ENCODE measurements at regions not wholly inside any gene's neighbourhood (a gene's known extent, or its start where the extent isn't known, plus 50 kb on each side); places are given as distances from the start of the nearest gene placed in this dataset.

- TF ChIP-seq CTCF (IDR thresholded peaks at IDR 0.05; ENCODE audit: insufficient read depth, low read depth, low read length) (no peak), EZH2 (IDR thresholded peaks at IDR 0.05; ENCODE audit: insufficient read depth, low read length) (no peak)
These were observed 722.0 kb upstream of the ADAMTS16 start for GRCh38 chr5:4418084-4418483.
